ENCODE measurements at regions not wholly inside any gene's neighbourhood (a gene's known extent, or its start where the extent isn't known, plus 50 kb on each side); places are given as distances from the start of the nearest gene placed in this dataset.

DNA sequence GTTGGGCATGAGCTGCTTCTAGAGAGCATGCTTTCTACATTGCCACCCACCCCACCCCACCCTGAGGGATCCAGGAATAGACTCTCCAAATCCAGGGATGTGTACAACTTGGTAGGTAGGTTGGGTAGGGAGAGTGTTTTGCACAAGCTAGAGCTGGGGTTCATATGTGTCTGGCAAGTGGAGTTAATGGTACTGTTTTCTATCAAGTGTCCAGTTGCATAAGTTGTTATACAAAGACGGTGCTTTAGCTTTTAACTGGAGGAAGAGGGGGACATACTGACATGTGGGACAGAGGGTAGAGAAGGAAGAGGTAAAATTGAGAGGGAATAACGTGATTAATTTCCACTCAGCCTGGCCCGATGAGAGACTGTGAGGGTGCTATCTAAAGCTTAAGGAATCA lies 51.0 kb upstream of the TNC start:
- H3K27me3 Mint-ChIP-seq (ENCODE audit: low read depth), result peaks cover 18% of the 10 kb centered on the region
- no peaks in the 10 kb centered on the region for H3K4me1 Mint-ChIP-seq (ENCODE audit: low read depth)
- no peaks in the 10 kb centered on the region for H3K36me3 Mint-ChIP-seq (ENCODE audit: low read depth)
- H3K4me3 Mint-ChIP-seq, result no peak overlapping the region
- H3K9me3 Mint-ChIP-seq, result no peaks in the 10 kb centered on the region
- no peak overlapping the region for H3K27ac Mint-ChIP-seq

DNA sequence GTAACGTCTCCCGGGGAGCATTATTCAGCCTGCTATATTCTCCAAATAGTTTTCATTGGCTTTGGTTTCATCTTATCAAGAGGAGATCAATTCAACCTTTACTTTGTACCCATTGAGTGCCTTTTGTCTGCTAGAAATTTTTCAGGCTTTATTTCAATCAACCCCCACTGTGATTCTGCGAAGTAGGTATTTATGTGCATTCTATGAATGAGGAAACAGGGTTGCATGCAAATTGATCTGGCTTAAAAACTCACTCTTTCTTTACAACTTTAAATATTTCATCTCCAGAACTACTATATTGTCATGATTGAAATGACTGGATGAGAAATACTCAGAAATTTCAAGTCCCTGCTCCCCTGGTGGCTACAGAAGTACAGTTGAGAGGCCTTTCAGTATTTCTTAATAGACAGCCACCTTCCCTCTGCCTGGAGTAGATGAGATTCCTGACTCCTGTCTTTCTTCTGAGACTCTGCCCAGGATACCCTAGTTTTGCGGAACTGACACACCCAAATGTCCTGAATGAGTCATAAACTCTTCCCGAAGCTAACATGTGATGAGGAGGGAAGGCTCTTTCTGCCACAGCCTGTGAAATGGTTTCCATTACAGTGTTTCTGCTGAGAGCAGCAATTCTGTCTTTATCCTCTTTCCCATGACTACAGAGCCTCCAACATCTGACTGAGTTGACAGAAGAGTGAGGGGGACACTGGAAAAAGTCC lies 52.6 kb upstream of the TNC start:
- Mint-ChIP-seq H3K36me3 (ENCODE audit: low read depth) (no peaks in the 10 kb centered on the region), H3K9me3 (no peaks in the 10 kb centered on the region), H3K4me3 (no peak overlapping the region), H3K4me1 (ENCODE audit: low read depth) (no peaks in the 10 kb centered on the region), H3K27ac (no peak overlapping the region), H3K27me3 (ENCODE audit: low read depth) (peaks cover 14% of the 10 kb centered on the region)

DNA sequence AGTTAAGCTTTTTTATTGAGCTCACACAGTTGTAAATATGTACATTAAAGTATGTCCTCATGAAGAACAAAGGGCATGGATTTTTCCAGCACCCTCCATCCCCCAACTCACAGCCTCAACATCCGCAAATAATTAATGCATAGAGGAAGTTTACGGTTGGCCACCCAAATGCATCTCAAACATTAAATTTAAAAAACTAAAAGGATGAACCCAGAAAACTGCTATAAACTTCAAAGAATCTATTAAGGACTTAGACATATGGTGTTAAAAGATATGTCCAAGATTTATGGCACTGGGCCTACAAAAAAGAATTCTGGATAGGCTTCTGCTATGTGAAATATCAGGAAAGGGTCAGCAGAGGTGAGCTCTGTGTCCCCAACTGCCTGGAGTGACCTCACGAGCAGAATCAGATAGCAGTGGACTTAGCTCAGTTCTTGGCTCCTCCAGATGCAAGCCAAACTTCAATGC lies 54.0 kb upstream of the TNC start:
- Mint-ChIP-seq H3K4me1 (ENCODE audit: low read depth) (no peaks in the 10 kb centered on the region), H3K36me3 (ENCODE audit: low read depth) (no peaks in the 10 kb centered on the region), H3K27me3 (ENCODE audit: low read depth) (peaks cover 14% of the 10 kb centered on the region), H3K27ac (no peak overlapping the region), H3K4me3 (no peak overlapping the region), H3K9me3 (no peaks in the 10 kb centered on the region)

DNA sequence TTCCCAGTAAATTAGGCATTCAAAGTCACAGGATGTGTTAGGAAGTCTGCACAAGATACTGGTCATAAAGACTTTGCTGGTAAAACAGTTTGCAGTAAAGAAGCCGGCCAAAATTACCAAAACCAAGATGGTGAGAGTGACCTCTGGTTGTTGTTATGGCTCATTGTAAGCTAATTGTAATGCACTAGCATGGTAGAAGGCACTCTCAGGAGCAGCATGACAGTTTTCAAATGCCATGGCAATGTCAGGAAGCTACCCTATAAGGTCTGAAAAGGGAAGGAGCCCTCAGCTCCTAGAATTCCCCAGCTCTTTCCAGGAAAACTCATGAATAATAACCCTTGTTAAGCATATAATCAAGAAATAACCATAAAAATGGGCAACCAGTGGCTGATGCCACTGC lies 64.3 kb upstream of the TNC start:
- peaks cover 11% of the 10 kb centered on the region for H3K27me3 Mint-ChIP-seq (ENCODE audit: low read depth)
- H3K9me3 Mint-ChIP-seq, result no peaks in the 10 kb centered on the region
- no peaks in the 10 kb centered on the region for H3K4me1 Mint-ChIP-seq (ENCODE audit: low read depth)
- H3K4me3 Mint-ChIP-seq, result no peak overlapping the region
- H3K27ac Mint-ChIP-seq, result no peak overlapping the region
- H3K36me3 Mint-ChIP-seq (ENCODE audit: low read depth), result no peaks in the 10 kb centered on the region

DNA sequence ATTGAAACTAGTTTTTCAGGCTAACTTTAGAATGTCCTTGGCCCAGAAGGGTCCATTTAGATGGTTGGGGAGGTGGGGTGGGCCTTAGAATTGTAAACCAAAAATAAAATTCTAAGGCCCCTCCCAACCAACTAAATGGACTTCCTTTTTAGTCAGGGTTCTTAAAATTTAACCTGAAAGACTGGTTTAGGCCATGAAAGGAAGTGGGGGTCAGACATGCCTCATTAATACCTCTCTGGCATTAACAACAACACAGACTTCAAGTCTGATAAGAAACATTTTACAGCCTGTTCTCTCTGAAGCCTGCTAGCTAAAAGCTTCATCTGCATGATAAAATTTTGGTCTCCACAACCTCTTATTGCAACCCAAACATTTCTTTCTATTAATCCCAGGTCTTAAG lies 65.5 kb upstream of the TNC start:
- H3K27me3 Mint-ChIP-seq (ENCODE audit: low read depth), result peaks cover 11% of the 10 kb centered on the region
- H3K4me1 Mint-ChIP-seq (ENCODE audit: low read depth), result no peaks in the 10 kb centered on the region
- H3K4me3 Mint-ChIP-seq, result no peak overlapping the region
- no peaks in the 10 kb centered on the region for H3K36me3 Mint-ChIP-seq (ENCODE audit: low read depth)
- H3K9me3 Mint-ChIP-seq, result no peaks in the 10 kb centered on the region
- no peak overlapping the region for H3K27ac Mint-ChIP-seq

DNA sequence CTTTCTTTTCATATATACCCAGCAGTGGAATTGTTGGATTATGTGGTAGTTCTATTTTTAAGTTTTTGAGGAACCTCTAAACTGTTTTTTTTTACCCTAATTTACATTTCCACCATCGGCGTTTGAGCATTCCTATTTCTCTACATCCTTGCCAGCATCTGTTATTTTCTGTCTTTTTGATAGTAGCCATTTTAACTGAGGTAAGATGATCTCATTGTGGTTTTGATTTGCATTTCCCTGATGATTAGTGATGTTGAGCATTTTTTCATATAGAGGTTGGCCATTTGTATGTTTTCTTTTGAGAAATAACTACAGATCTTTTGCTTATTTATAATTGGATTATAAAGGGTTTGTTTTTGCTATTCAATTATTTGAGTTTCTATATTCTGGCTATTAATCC lies 71.7 kb upstream of the TNC start:
- Mint-ChIP-seq H3K4me3 (no peak overlapping the region), H3K36me3 (ENCODE audit: low read depth) (no peaks in the 10 kb centered on the region), H3K27me3 (ENCODE audit: low read depth) (peaks cover 32% of the 10 kb centered on the region), H3K27ac (no peak overlapping the region), H3K4me1 (ENCODE audit: low read depth) (peaks cover 2% of the 10 kb centered on the region), H3K9me3 (peaks cover 6% of the 10 kb centered on the region)

DNA sequence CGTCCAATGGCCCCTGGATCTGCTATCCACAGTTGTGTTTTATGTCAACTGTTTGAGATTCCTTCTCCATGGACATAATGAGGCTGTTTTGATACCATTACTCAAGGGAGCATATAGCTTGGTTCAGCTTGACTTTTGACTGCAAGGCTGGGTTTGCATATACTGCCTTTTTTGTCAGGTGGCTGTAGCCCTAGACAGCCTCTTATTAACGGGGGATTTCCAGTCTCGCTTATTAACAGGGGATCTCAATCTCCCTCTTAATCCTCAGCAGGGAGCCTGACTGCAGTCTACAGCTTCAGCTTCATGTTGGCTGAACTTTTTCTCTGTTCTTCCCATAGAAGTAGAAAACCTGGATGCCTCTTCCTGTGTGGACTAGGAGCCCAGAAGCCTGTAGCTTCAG lies 73.7 kb upstream of the TNC start:
- Mint-ChIP-seq H3K4me1 (ENCODE audit: low read depth) (peaks cover 2% of the 10 kb centered on the region), H3K9me3 (peaks cover 6% of the 10 kb centered on the region), H3K36me3 (ENCODE audit: low read depth) (no peaks in the 10 kb centered on the region), H3K27me3 (ENCODE audit: low read depth) (peaks cover 28% of the 10 kb centered on the region), H3K27ac (no peak overlapping the region), H3K4me3 (no peak overlapping the region)

DNA sequence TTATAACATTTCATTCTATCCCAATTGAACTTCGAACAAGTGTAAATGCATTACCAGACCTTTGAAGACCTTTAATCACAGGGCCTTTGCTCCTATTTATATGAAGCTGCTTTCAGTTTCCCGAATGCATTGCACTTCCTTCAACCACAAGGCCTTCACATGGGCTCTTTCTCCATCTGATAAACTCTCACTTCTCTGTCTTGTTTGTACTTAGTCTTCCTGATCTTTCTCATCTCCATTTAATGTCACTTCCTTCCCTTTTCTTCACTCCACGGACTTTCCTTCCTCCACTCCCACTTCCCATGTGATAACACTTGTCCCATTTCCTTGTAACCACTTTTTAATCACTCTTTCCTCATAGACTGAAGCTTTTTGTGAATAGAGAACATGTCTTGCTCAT lies 74.3 kb upstream of the TNC start:
- Mint-ChIP-seq H3K4me3 (no peak overlapping the region), H3K27ac (no peak overlapping the region), H3K27me3 (ENCODE audit: low read depth) (peaks cover 34% of the 10 kb centered on the region), H3K36me3 (ENCODE audit: low read depth) (no peaks in the 10 kb centered on the region), H3K4me1 (ENCODE audit: low read depth) (peaks cover 2% of the 10 kb centered on the region), H3K9me3 (peaks cover 6% of the 10 kb centered on the region)

DNA sequence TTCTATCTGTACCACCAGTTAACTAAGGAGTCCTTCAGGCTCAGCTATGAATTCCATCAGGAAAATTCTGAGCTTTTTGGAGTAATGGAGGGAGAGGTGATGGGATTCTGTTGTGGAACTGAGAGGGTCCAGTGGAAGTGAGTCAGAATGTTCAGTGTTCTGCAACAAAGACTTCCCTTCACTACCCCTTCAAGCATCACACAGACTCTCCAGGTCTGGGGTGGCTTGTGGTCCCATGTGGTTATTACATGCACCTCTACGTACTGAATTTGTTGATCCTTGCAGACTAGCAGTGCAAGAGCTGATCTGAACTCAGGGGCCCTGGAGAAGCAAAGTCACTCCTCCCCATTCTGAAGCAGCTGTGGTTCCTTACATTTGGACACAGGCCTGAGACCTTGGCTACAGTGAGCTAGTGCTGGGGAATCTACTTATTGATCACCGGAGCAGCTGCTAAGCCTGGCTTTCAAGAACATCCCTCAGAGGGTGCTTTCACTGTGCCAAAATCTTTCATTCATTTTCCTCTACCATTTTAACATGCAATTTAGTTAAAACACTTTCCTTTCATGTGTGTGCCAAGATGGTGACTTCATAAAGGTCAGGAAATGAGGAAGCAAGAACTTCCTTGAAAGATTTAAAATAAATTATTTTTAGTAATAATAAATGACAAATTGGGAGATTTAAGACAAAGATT lies 75.0 kb upstream of the TNC start:
- Mint-ChIP-seq H3K27me3 (ENCODE audit: low read depth) (peaks cover 41% of the 10 kb centered on the region), H3K36me3 (ENCODE audit: low read depth) (no peaks in the 10 kb centered on the region), H3K4me1 (ENCODE audit: low read depth) (peaks cover 2% of the 10 kb centered on the region), H3K27ac (no peak overlapping the region), H3K9me3 (peaks cover 6% of the 10 kb centered on the region), H3K4me3 (no peak overlapping the region)

DNA sequence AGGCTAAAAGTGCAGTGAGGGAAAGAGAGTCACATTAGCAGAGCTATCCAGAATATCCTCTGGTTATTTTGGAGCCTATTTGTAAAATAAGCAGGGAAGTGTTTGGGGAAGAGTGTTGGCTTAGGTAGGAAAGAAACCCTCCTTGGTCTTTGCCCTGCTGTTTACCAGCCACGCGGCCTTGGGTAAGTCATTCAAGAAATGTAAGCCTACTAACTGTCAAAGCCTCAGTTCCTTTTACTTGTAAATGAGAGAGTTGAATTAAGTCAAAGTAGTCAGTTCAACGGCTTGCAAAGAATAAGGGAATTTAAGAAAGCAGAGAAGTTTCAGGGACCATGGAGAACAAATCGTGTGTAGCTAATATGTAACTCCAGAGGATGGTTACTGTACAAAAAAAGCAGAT lies 75.8 kb upstream of the TNC start:
- H3K27me3 Mint-ChIP-seq (ENCODE audit: low read depth), result peaks cover 44% of the 10 kb centered on the region

DNA sequence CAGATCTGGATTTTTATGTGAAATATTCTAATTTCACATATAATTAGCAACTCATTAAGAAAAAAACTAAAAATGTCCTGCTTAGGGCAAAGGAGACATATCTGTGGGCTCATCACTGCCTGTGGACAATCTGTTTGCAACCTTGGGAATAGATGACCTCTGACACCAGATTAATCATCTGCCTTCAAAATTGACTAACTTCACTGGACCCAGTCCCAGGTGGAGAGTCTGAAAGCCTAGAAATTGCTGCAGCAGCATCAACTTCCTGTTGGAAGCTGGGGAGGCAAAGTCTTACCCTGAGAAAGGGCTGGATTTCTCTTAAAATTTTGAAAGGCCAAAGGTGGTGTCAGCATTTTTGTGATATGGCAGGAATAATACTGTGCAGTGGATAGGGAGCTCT lies 76.3 kb upstream of the TNC start:
- peaks cover 2% of the 10 kb centered on the region for H3K4me1 Mint-ChIP-seq (ENCODE audit: low read depth)
- peaks cover 48% of the 10 kb centered on the region for H3K27me3 Mint-ChIP-seq (ENCODE audit: low read depth)
- H3K27ac Mint-ChIP-seq, result no peak overlapping the region
- peaks cover 6% of the 10 kb centered on the region for H3K9me3 Mint-ChIP-seq
- no peaks in the 10 kb centered on the region for H3K36me3 Mint-ChIP-seq (ENCODE audit: low read depth)
- no peak overlapping the region for H3K4me3 Mint-ChIP-seq

More for the DNA sequence above, 75.8 kb upstream of the TNC start:
- peaks cover 6% of the 10 kb centered on the region for H3K9me3 Mint-ChIP-seq
- H3K27ac Mint-ChIP-seq, result no peak overlapping the region
- no peaks in the 10 kb centered on the region for H3K36me3 Mint-ChIP-seq (ENCODE audit: low read depth)
- H3K4me3 Mint-ChIP-seq, result no peak overlapping the region
- peaks cover 2% of the 10 kb centered on the region for H3K4me1 Mint-ChIP-seq (ENCODE audit: low read depth)

DNA sequence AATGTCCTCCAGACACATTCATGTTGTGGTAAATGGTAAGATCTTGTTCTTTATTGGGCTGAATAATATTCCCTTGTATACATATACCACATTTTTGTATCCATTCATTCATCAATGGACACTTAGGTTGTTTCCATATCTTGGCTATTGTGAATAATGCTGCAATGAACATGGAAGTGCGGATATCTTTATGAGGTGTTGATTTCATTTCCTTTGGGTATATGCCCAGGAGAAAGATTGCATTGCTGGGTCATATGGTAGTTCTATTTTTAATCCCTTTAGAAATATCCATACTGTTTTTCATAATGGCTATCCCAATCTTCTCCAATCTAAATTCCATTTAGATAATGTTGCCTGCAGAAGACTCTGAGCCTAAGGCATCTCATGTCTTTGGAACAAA lies 78.0 kb upstream of the TNC start:
- Mint-ChIP-seq H3K27ac (no peak overlapping the region), H3K36me3 (ENCODE audit: low read depth) (no peaks in the 10 kb centered on the region), H3K9me3 (peaks cover 3% of the 10 kb centered on the region), H3K27me3 (ENCODE audit: low read depth) (peaks cover 60% of the 10 kb centered on the region), H3K4me1 (ENCODE audit: low read depth) (peaks cover 2% of the 10 kb centered on the region), H3K4me3 (no peak overlapping the region)

DNA sequence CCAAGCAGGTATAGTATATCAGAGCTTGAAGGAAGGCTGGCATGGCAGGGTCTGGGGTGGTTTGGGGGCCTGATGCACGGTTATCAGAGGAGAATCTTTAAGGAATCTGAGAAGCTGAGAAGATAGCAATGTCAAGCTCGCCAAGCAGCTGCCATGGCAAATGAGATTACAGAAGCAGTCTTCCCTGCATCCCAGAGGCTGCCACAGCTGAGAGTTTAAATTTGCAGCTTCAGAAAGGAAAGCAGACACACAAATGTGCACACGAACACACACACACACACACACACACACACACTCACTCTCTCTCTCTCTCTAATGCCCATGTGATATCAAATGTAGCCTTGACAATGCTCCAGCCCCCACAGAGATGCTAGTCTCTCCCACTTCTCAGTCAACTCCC lies 79.0 kb upstream of the TNC start:
- H3K4me3 Mint-ChIP-seq, result no peak overlapping the region
- no peaks in the 10 kb centered on the region for H3K9me3 Mint-ChIP-seq
- no peak overlapping the region for H3K27ac Mint-ChIP-seq
- no peaks in the 10 kb centered on the region for H3K36me3 Mint-ChIP-seq (ENCODE audit: low read depth)
- H3K27me3 Mint-ChIP-seq (ENCODE audit: low read depth), result peaks cover 62% of the 10 kb centered on the region
- peaks cover 2% of the 10 kb centered on the region for H3K4me1 Mint-ChIP-seq (ENCODE audit: low read depth)

DNA sequence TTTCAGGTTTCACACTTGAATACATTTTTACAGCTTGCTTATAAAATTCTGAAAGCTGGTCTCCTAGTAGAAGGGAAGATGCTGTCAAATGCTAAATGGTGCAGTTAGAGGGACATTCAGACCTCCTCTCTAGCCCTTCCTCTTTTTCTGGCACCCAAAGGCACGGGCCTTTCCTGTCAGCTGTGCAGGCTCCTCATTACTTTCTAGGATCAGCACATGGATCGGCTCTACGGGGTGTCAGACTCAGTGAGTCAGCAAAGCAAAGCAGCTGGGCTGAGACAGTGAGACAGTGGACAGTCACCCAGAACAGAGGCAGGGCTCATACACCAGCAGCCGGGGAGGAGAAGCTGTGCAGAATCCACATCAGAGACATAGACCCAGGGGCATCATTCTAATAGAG lies 80.0 kb upstream of the TNC start:
- H3K27ac Mint-ChIP-seq, result no peak overlapping the region
- H3K36me3 Mint-ChIP-seq (ENCODE audit: low read depth), result no peaks in the 10 kb centered on the region
- H3K9me3 Mint-ChIP-seq, result no peaks in the 10 kb centered on the region
- peaks cover 58% of the 10 kb centered on the region for H3K27me3 Mint-ChIP-seq (ENCODE audit: low read depth)
- H3K4me1 Mint-ChIP-seq (ENCODE audit: low read depth), result peaks cover 2% of the 10 kb centered on the region
- no peak overlapping the region for H3K4me3 Mint-ChIP-seq

DNA sequence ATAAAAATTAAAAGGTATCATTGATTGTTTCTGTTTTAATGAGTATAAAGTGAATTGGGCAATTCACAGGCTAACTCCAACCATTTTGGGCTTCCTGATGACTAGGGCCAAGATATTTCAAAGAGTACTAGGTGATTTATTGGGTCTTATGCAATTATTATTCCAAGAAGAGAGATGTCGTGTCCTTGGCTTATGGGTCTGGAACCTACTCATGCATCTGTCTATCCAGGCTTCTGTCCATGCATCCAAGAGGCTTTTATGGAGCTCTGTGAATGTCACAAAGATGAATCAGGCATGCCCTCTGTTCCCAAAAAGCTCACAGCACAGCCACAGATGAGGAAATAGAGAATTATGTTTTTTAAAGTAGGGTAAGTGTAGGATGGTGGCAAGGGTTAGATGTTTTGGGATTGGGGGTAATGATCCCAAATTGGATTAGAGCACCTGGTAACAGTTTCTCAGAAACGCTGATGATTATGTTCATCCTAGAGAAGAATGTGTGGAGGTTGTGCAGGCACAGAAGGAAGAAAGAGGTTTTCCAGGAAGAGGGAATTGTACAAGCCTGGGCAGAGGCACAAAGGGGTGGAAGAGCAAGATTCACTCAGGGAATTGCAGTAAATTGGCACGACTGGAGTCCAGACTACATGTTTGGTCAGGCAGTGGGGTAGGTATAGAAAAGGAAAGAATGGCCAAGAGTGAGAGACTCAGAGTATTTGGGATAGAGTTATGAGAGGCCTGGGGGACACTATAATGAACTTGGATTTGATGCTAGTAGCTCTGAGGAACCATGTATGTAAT lies 83.0 kb upstream of the TNC start:
- H3K4me3 Mint-ChIP-seq, result no peak overlapping the region
- H3K27me3 Mint-ChIP-seq (ENCODE audit: low read depth), result peaks cover 42% of the 10 kb centered on the region
- peaks cover 11% of the 10 kb centered on the region for H3K4me1 Mint-ChIP-seq (ENCODE audit: low read depth)

More for the DNA sequence above, 83.0 kb upstream of the TNC start:
- no peaks in the 10 kb centered on the region for H3K9me3 Mint-ChIP-seq
- no peaks in the 10 kb centered on the region for H3K36me3 Mint-ChIP-seq (ENCODE audit: low read depth)
- no peak overlapping the region for H3K27ac Mint-ChIP-seq
